ENCODE measurements at regions not wholly inside any gene's neighbourhood (a gene's known extent, or its start where the extent isn't known, plus 50 kb on each side); places are given as distances from the start of the nearest gene placed in this dataset.

DNA sequence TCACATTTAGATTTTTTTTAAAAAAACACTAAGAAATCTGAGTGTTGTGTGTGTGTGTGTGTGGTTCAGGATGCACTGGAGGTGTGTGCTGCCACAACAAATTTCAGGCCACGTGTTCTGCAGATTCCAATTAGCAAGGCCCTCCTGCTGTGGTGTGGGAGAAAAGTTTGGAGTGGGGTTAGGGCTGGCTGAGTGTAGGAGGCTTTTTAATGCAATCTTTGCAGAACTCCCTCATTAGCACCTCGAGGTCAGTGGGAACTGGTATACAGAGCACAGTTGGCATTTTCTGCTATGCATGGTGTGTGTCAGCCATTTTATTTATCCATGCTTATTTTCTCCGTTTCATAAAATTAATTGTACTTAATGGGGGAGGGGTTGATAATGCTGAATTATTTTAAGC lies 187.6 kb downstream of the SOX4 start:
- Histone ChIP-seq H3K27ac (ENCODE audit: control insufficient read depth, insufficient read depth, low read length) (no peak overlapping the region), H3K9me3 (ENCODE audit: control insufficient read depth, low read depth, low read length) (no peaks in the 10 kb centered on the region), H3K27me3 (ENCODE audit: control insufficient read depth, extremely low read depth, insufficient read depth, low read length) (no peaks in the 10 kb centered on the region), H3K4me2 (ENCODE audit: control insufficient read depth, extremely low read depth, insufficient read depth, low read depth, low read length) (no peak overlapping the region), H3K4me1 (ENCODE audit: control insufficient read depth, extremely low read depth, insufficient read depth, low read length) (no peaks in the 10 kb centered on the region), H3K9ac (ENCODE audit: control insufficient read depth, extremely low read depth, insufficient read depth, low read length) (no peak overlapping the region), H2AFZ (ENCODE audit: control insufficient read depth, low read length) (no peak overlapping the region), H4K20me1 (ENCODE audit: control insufficient read depth, extremely low read depth, insufficient read depth, low read length) (no peaks in the 10 kb centered on the region), H3K36me3 (ENCODE audit: control insufficient read depth in 2 of 2, extremely low read depth in 1 of 2, insufficient read depth in 2 of 2, low read length in 2 of 2) (no peaks in the 10 kb centered on the region), H3K79me2 (ENCODE audit: control insufficient read depth, insufficient read depth, low read length) (no peaks in the 10 kb centered on the region), H3K9me1 (ENCODE audit: control insufficient read depth, extremely low read depth, insufficient read depth, low read length) (no peaks in the 10 kb centered on the region), H3K4me3 (ENCODE audit: control insufficient read depth in 2 of 3, extremely low read depth in 1 of 3, insufficient read depth in 2 of 3, low read depth in 1 of 3, low read length in 3 of 3) (no peak overlapping the region)
- TF ChIP-seq EZH2 (IDR thresholded peaks at IDR 0.05; ENCODE audit: low read length) = no peak
- TF ChIP-seq, protein P1, sequence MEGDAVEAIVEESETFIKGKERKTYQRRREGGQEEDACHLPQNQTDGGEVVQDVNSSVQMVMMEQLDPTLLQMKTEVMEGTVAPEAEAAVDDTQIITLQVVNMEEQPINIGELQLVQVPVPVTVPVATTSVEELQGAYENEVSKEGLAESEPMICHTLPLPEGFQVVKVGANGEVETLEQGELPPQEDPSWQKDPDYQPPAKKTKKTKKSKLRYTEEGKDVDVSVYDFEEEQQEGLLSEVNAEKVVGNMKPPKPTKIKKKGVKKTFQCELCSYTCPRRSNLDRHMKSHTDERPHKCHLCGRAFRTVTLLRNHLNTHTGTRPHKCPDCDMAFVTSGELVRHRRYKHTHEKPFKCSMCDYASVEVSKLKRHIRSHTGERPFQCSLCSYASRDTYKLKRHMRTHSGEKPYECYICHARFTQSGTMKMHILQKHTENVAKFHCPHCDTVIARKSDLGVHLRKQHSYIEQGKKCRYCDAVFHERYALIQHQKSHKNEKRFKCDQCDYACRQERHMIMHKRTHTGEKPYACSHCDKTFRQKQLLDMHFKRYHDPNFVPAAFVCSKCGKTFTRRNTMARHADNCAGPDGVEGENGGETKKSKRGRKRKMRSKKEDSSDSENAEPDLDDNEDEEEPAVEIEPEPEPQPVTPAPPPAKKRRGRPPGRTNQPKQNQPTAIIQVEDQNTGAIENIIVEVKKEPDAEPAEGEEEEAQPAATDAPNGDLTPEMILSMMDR (optimal IDR thresholded peaks at IDR 0.05 in 1 of 3, IDR thresholded peaks at IDR 0.05 in 1 of 3, conservative IDR thresholded peaks at IDR 0.05 in 1 of 3; ENCODE audit: extremely low read depth in 1 of 3, insufficient read depth in 2 of 3, low read length in 3 of 3) = no peak
- no peak for DNase-seq (ENCODE audit: low read depth, low spot score)
- dilution Hi-C loops (cut with MboI; ENCODE audit: extremely low pct_ligation_motif_present, low sequenced_read_pairs) = no loop called here
- FAIRE-seq = no peak

DNA sequence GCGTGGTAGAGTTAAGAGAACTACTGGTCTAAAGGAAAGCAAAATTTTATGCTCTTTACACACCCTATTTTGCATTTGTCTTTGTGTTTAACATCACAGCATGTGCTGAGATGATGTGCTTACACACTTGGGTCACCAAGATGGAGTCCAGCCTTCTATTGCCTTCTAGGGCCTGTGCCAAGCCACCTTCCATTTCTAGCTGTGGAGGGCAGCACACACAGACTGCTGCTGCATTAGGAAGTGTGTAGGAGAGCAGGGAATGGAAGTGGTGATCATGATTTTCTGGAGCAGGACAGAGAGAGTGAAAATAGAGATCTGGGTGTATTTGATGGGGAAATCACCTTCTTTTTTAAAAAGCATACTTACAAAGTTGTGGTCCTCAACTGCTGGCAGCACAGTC lies 191.6 kb downstream of the SOX4 start:
- Histone ChIP-seq H3K4me1 (ENCODE audit: control insufficient read depth, extremely low read depth, insufficient read depth, low read length) (no peaks in the 10 kb centered on the region), H3K27ac (ENCODE audit: control insufficient read depth, insufficient read depth, low read length) (no peak overlapping the region), H3K9me3 (ENCODE audit: control insufficient read depth, low read depth, low read length) (no peaks in the 10 kb centered on the region), H3K4me3 (ENCODE audit: control insufficient read depth in 2 of 3, extremely low read depth in 1 of 3, insufficient read depth in 2 of 3, low read depth in 1 of 3, low read length in 3 of 3) (no peak overlapping the region), H3K9me1 (ENCODE audit: control insufficient read depth, extremely low read depth, insufficient read depth, low read length) (no peaks in the 10 kb centered on the region), H3K79me2 (ENCODE audit: control insufficient read depth, insufficient read depth, low read length) (no peaks in the 10 kb centered on the region), H3K9ac (ENCODE audit: control insufficient read depth, extremely low read depth, insufficient read depth, low read length) (no peak overlapping the region), H4K20me1 (ENCODE audit: control insufficient read depth, extremely low read depth, insufficient read depth, low read length) (no peaks in the 10 kb centered on the region), H3K27me3 (ENCODE audit: control insufficient read depth, extremely low read depth, insufficient read depth, low read length) (no peaks in the 10 kb centered on the region), H3K4me2 (ENCODE audit: control insufficient read depth, extremely low read depth, insufficient read depth, low read depth, low read length) (no peak overlapping the region), H3K36me3 (ENCODE audit: control insufficient read depth in 2 of 2, extremely low read depth in 1 of 2, insufficient read depth in 2 of 2, low read length in 2 of 2) (no peaks in the 10 kb centered on the region), H2AFZ (ENCODE audit: control insufficient read depth, low read length) (no peak overlapping the region)
- dilution Hi-C loops (cut with MboI; ENCODE audit: extremely low pct_ligation_motif_present, low sequenced_read_pairs) = no loop called here
- TF ChIP-seq, protein P1 (optimal IDR thresholded peaks at IDR 0.05 in 1 of 3, IDR thresholded peaks at IDR 0.05 in 1 of 3, conservative IDR thresholded peaks at IDR 0.05 in 1 of 3; ENCODE audit: extremely low read depth in 1 of 3, insufficient read depth in 2 of 3, low read length in 3 of 3) = no peak
- TF ChIP-seq EZH2 (IDR thresholded peaks at IDR 0.05; ENCODE audit: low read length) = no peak
- DNase-seq (ENCODE audit: low read depth, low spot score) (no peak), FAIRE-seq (no peak)

All from keratinocyte (primary cell).